ENCODE measurements at regions not wholly inside any gene's neighbourhood (a gene's known extent, or its start where the extent isn't known, plus 50 kb on each side); places are given as distances from the start of the nearest gene placed in this dataset.
A peak's percentile ranks its signal among the peaks of the same experiment; 100 is the strongest.

- no peak for DNase-seq (ENCODE audit: low read depth, low spot score)
- H3K4me3 ChIP-seq (ENCODE audit: low read length), result no peak overlapping the region
These were observed 284.0 kb downstream of the SQOR start for GRCh38 chr15:45918839-45919238.

GRCh38 chr15:45919806-45920205 is 285.0 kb downstream of the SQOR start:
- no peak for DNase-seq (ENCODE audit: low read depth, low spot score)

GRCh38 chr15:45921376-45921775 is 286.5 kb downstream of the SQOR start:
- DNase-seq (ENCODE audit: low read depth, low spot score), result no peak
- no peak overlapping the region for H3K4me3 ChIP-seq (ENCODE audit: low read length)

More at GRCh38 chr15:45919806-45920205, 285.0 kb downstream of the SQOR start:
- no peak overlapping the region for H3K4me3 ChIP-seq (ENCODE audit: low read length)

GRCh38 chr15:45921978-45922377 is 287.1 kb downstream of the SQOR start:
- H3K4me3 ChIP-seq (ENCODE audit: low read length), result no peak overlapping the region
- DNase-seq (ENCODE audit: low read depth, low spot score), result no peak

GRCh38 chr15:45941367-45941766 is 306.5 kb downstream of the SQOR start:
- DNase-seq (ENCODE audit: low read depth, low spot score), result no peak
- no peak overlapping the region for H3K4me3 ChIP-seq (ENCODE audit: low read length)

- H3K4me3 ChIP-seq (ENCODE audit: low read length), result no peak overlapping the region
- DNase-seq (ENCODE audit: low read depth, low spot score), result no peak
These were observed 308.4 kb downstream of the SQOR start for GRCh38 chr15:45943240-45943639.

GRCh38 chr15:45946111-45946510 is 311.3 kb downstream of the SQOR start:
- no peak for DNase-seq (ENCODE audit: low read depth, low spot score)
- no peak overlapping the region for H3K4me3 ChIP-seq (ENCODE audit: low read length)

GRCh38 chr15:45948181-45948621 is 313.4 kb downstream of the SQOR start:
- H3K4me3 ChIP-seq (ENCODE audit: low read length), result no peak overlapping the region

GRCh38 chr15:45958924-45959323 is 324.1 kb downstream of the SQOR start:
- no peak overlapping the region for H3K4me3 ChIP-seq (ENCODE audit: low read length)
- DNase-seq (ENCODE audit: low read depth, low spot score), result no peak

More at GRCh38 chr15:45948181-45948621, 313.4 kb downstream of the SQOR start:
- peak; percentile 97 for DNase-seq (ENCODE audit: low read depth, low spot score)

- no peak for DNase-seq (ENCODE audit: low read depth, low spot score)
- no peak overlapping the region for H3K4me3 ChIP-seq (ENCODE audit: low read length)
These were observed 327.9 kb downstream of the SQOR start for GRCh38 chr15:45962733-45963132.

- no peak for DNase-seq (ENCODE audit: low read depth, low spot score)
- H3K4me3 ChIP-seq (ENCODE audit: low read length), result no peak overlapping the region
These were observed 335.7 kb downstream of the SQOR start for GRCh38 chr15:45970542-45970941.

GRCh38 chr15:45980366-45980765 is 345.5 kb downstream of the SQOR start:
- DNase-seq (ENCODE audit: low read depth, low spot score), result no peak
- no peak overlapping the region for H3K4me3 ChIP-seq (ENCODE audit: low read length)

- H3K4me3 ChIP-seq (ENCODE audit: low read length), result no peak overlapping the region
- DNase-seq (ENCODE audit: low read depth, low spot score), result no peak
These were observed 346.8 kb downstream of the SQOR start for GRCh38 chr15:45981625-45982024.

GRCh38 chr15:45991863-45992262 is 357.0 kb downstream of the SQOR start:
- no peak overlapping the region for H3K4me3 ChIP-seq (ENCODE audit: low read length)
- no peak for DNase-seq (ENCODE audit: low read depth, low spot score)

GRCh38 chr15:45993072-45993471 is 358.2 kb downstream of the SQOR start:
- DNase-seq (ENCODE audit: low read depth, low spot score), result no peak
- H3K4me3 ChIP-seq (ENCODE audit: low read length), result no peak overlapping the region

GRCh38 chr15:45993508-45993907 is 358.7 kb downstream of the SQOR start:
- H3K4me3 ChIP-seq (ENCODE audit: low read length), result no peak overlapping the region
- no peak for DNase-seq (ENCODE audit: low read depth, low spot score)

- DNase-seq (ENCODE audit: low read depth, low spot score), result no peak
- H3K4me3 ChIP-seq (ENCODE audit: low read length), result no peak overlapping the region
These were observed 361.0 kb downstream of the SQOR start for GRCh38 chr15:45995800-45996199.

GRCh38 chr15:46014532-46014931 is 379.7 kb downstream of the SQOR start:
- no peak for DNase-seq (ENCODE audit: low read depth, low spot score)
- no peak overlapping the region for H3K4me3 ChIP-seq (ENCODE audit: low read length)

GRCh38 chr15:46034755-46035154 is 399.9 kb downstream of the SQOR start:
- DNase-seq (ENCODE audit: low read depth, low spot score), result no peak
- no peak overlapping the region for H3K4me3 ChIP-seq (ENCODE audit: low read length)

- DNase-seq (ENCODE audit: low read depth, low spot score), result no peak
- no peak overlapping the region for H3K4me3 ChIP-seq (ENCODE audit: low read length)
These were observed 404.9 kb downstream of the SQOR start for GRCh38 chr15:46039703-46040102.

GRCh38 chr15:46041905-46042304 is 407.1 kb downstream of the SQOR start:
- no peak overlapping the region for H3K4me3 ChIP-seq (ENCODE audit: low read length)
- no peak for DNase-seq (ENCODE audit: low read depth, low spot score)

Measured in Jurkat, Clone E6-1 (cell line).